CD14-positive monocyte (primary cell): ENCODE measurements at regions not wholly inside any gene's neighbourhood (a gene's known extent, or its start where the extent isn't known, plus 50 kb on each side); places are given as distances from the start of the nearest gene placed in this dataset.
"Not testable (repeated sequence)": the region's sequence is repeated elsewhere in the genome, so short reads cannot be mapped to it uniquely, and the experiment has no call there.

Experiments used
- DNase-seq, 3 donors: peaks; one replicate each; pipeline ENCODE4 v3.0.0-alpha.2; 2011 to 2022
- H2AFZ ChIP-seq: 2 replicates; pipeline ENCODE4 v1.6.0; 2012; ENCODE audit warnings: mild to moderate bottlenecking, low read depth, low read length, inconsistent platforms; ENCODE audit not compliant: insufficient read depth, poor library complexity, severe bottlenecking
- H3K27ac ChIP-seq, 2 donors: 1 replicate in 1 of 2; 2 replicates in 1 of 2; pipeline ENCODE4 v1.5.1; 2012 to 2013; ENCODE audit warnings: low read length in 2 of 2, control low read depth in 1 of 2, inconsistent platforms in 1 of 2, low read depth in 1 of 2, mild to moderate bottlenecking in 1 of 2
- H3K27me3 ChIP-seq, 2 donors: one replicate each; pipeline versions ENCODE4 v1.6.0 to v1.6.1; 2011 to 2013; ENCODE audit warnings: low read length in 2 of 2; ENCODE audit not compliant: control insufficient read depth in 2 of 2, insufficient read depth in 2 of 2
- H3K36me3 ChIP-seq, 2 donors: replicated peaks in 1 of 2; 1 replicate in 1 of 2; 2 replicates in 1 of 2; pipeline versions ENCODE4 v1.5.1 to v1.6.1; 2012 to 2013; ENCODE audit warnings: low read length in 2 of 2, control low read depth in 1 of 2, inconsistent platforms in 1 of 2, mild to moderate bottlenecking in 1 of 2; ENCODE audit not compliant: insufficient read depth in 2 of 2, control insufficient read depth in 1 of 2
- H3K4me1 ChIP-seq, 2 donors: 1 replicate in 1 of 2; 2 replicates in 1 of 2; pipeline versions ENCODE4 v1.5.1 to v1.6.1; 2012 to 2013; ENCODE audit warnings: low read length in 2 of 2, control low read depth in 1 of 2, inconsistent platforms in 1 of 2, mild to moderate bottlenecking in 1 of 2, moderate library complexity in 1 of 2; ENCODE audit not compliant: insufficient read depth in 2 of 2, control insufficient read depth in 1 of 2
- H3K4me2 ChIP-seq: replicated peaks from 2 replicates; pipeline ENCODE3; 2012; ENCODE audit warnings: low read length, moderate library complexity, mild to moderate bottlenecking; ENCODE audit not compliant: poor library complexity, severe bottlenecking; ENCODE audit errors: extremely low read depth
- H3K4me3 ChIP-seq, 3 experiments: fragments of 200-600 bp in 1 of 3; sonication (generic) in 1 of 3; replicated peaks in 1 of 3; 1 replicate in 2 of 3; 2 replicates in 1 of 3; pipeline ENCODE4 v1.5.1; 2011 to 2013; ENCODE audit warnings: low read length in 3 of 3, mild to moderate bottlenecking in 3 of 3, control low read depth in 2 of 3, low read depth in 2 of 3, inconsistent platforms in 1 of 3, moderate library complexity in 1 of 3
- H3K79me2 ChIP-seq: 2 replicates; pipeline ENCODE4 v1.6.0; 2012; ENCODE audit warnings: mild to moderate bottlenecking, control low read depth, inconsistent platforms, low read length, moderate library complexity; ENCODE audit not compliant: insufficient read depth
- H3K9ac ChIP-seq: 2 replicates; pipeline ENCODE4 v1.6.0; 2017; ENCODE audit warnings: low read length, mild to moderate bottlenecking; ENCODE audit not compliant: insufficient read depth, poor library complexity, severe bottlenecking
- H3K9me3 ChIP-seq, 2 donors: replicated peaks in 1 of 2; 1 replicate in 1 of 2; 2 replicates in 1 of 2; pipeline versions ENCODE4 v1.5.1 to v1.6.1; 2012 to 2013; ENCODE audit warnings: low read length in 2 of 2, control low read depth in 1 of 2; ENCODE audit not compliant: control insufficient read depth in 1 of 2, insufficient read depth in 1 of 2
- H4K20me1 ChIP-seq: 2 replicates; pipeline ENCODE4 v1.6.0; 2012; ENCODE audit warnings: mild to moderate bottlenecking, low read length, control low read depth, moderate library complexity; ENCODE audit not compliant: insufficient read depth
- H3K27ac Mint-ChIP-seq, 7 donors: one replicate each; pipeline ENCODE4 v1.8.0; 2020; ENCODE audit warnings: mild to moderate bottlenecking in 7 of 7, mixed read lengths in 7 of 7, moderate library complexity in 6 of 7, inconsistent platforms in 2 of 7
- H3K27me3 Mint-ChIP-seq, 3 donors: one replicate each; pipeline ENCODE4 v1.8.0; 2021 to 2022; ENCODE audit warnings: low read depth in 3 of 3, mild to moderate bottlenecking in 3 of 3, mixed read lengths in 3 of 3, moderate library complexity in 3 of 3, inconsistent platforms in 1 of 3
- H3K36me3 Mint-ChIP-seq, 2 donors: one replicate each; pipeline ENCODE4 v1.8.0; 2020; ENCODE audit warnings: mixed read lengths in 2 of 2, inconsistent platforms in 1 of 2, mild to moderate bottlenecking in 1 of 2
- H3K4me1 Mint-ChIP-seq: one replicate; pipeline ENCODE4 v1.8.0; 2020; ENCODE audit warnings: mild to moderate bottlenecking, mixed read lengths
- H3K4me3 Mint-ChIP-seq, 2 donors: one replicate each; pipeline ENCODE4 v1.8.0; 2020; ENCODE audit warnings: mild to moderate bottlenecking in 2 of 2, mixed read lengths in 2 of 2, moderate library complexity in 1 of 2
- H3K9me3 Mint-ChIP-seq, 7 donors: one replicate each; pipeline ENCODE4 v1.8.0; 2020 to 2022; ENCODE audit warnings: mixed read lengths in 7 of 7, mild to moderate bottlenecking in 6 of 7, moderate library complexity in 6 of 7, inconsistent platforms in 2 of 7
- CTCF ChIP-seq: fragments of 200-600 bp; IDR thresholded peaks from one replicate; pipeline ENCODE4 v1.8.0; 2022; ENCODE audit warnings: antibody characterized with exemption, mild to moderate bottlenecking
- WGBS: methylation state at CpG from one replicate; pipeline ENCODE4 v1.1.5; 2013; ENCODE audit warnings: missing lambda C conversion rate; ENCODE audit not compliant: insufficient coverage; 5-methylcytosine and 5-hydroxymethylcytosine counted together
- intact Hi-C, 2 donors: fragments of 100-400 bp; cut with micrococcal nuclease; formaldehyde crosslinking; loops; one replicate each; pipeline versions ENCODE4 v1.15.0 to v1.15.1; 2023

- Mint-ChIP-seq H3K4me3 (no peak overlapping the region), H3K27me3 (peaks cover 0 to 40% (median 0%) of the 10 kb centered on the region in 3 donors), H3K27ac (no peak overlapping the region), H3K4me1 (no peaks in the 10 kb centered on the region), H3K36me3 (no peaks in the 10 kb centered on the region), H3K9me3 (peaks cover 8 to 47% (median 28%) of the 10 kb centered on the region in 7 donors)
- Histone ChIP-seq H3K4me1 (no peaks in the 10 kb centered on the region), H3K27me3 (no peaks in the 10 kb centered on the region), H3K4me3 (no peak overlapping the region), H3K9me3 (peaks cover 22 to 42% of the 10 kb centered on the region in 2 donors), H2AFZ (no peak overlapping the region), H3K36me3 (no peaks in the 10 kb centered on the region), H4K20me1 (no peaks in the 10 kb centered on the region), H3K4me2 (no peak overlapping the region), H3K9ac (no peak overlapping the region), H3K79me2 (no peaks in the 10 kb centered on the region), H3K27ac (no peak overlapping the region)
- intact Hi-C loops, result no loop called here
- no peak for TF ChIP-seq CTCF
- DNase-seq, result no peak
- WGBS, result 35% methylated on average over 20 of the region's 21 CpGs
Measured at GRCh38 chr20:29762620-29763019, 1494.8 kb upstream of the DEFB115 start.

- Histone ChIP-seq H3K27me3 (no peaks in the 10 kb centered on the region), H3K36me3 (no peaks in the 10 kb centered on the region), H3K4me2 (no peak overlapping the region), H3K79me2 (no peaks in the 10 kb centered on the region), H3K9me3 (peaks cover 22 to 38% of the 10 kb centered on the region in 2 donors), H3K4me3 (no peak overlapping the region), H3K4me1 (no peaks in the 10 kb centered on the region), H2AFZ (no peak overlapping the region), H3K27ac (no peak overlapping the region), H4K20me1 (no peaks in the 10 kb centered on the region), H3K9ac (no peak overlapping the region)
- H3K9me3 Mint-ChIP-seq, result peaks cover 10 to 52% (median 27%) of the 10 kb centered on the region in 7 donors
- H3K4me1 Mint-ChIP-seq, result no peaks in the 10 kb centered on the region
- H3K36me3 Mint-ChIP-seq, result no peaks in the 10 kb centered on the region
- TF ChIP-seq CTCF, result no peak
- peaks cover 0 to 40% (median 0%) of the 10 kb centered on the region in 3 donors for H3K27me3 Mint-ChIP-seq
- intact Hi-C loops, result no loop called here
- H3K4me3 Mint-ChIP-seq, result no peak overlapping the region
- H3K27ac Mint-ChIP-seq, result no peak overlapping the region
- no peak for DNase-seq
- 59% methylated on average over 15 of the region's 29 CpGs for WGBS
Measured at GRCh38 chr20:29763821-29764511, 1493.5 kb upstream of the DEFB115 start.

- H3K4me3 Mint-ChIP-seq, result not testable (repeated sequence)
Measured at GRCh38 chr20:29764922-29765610, 1492.4 kb upstream of the DEFB115 start.

More at GRCh38 chr20:29764922-29765610, 1492.4 kb upstream of the DEFB115 start:
- H3K4me1 Mint-ChIP-seq, H3K4me1 ChIP-seq, H3K4me2 ChIP-seq, H3K36me3 ChIP-seq, H3K79me2 ChIP-seq, H3K4me3 ChIP-seq, H2AFZ ChIP-seq, H3K27me3 ChIP-seq, H3K27ac Mint-ChIP-seq, intact Hi-C loops, DNase-seq, H3K36me3 Mint-ChIP-seq, H3K27ac ChIP-seq, H4K20me1 ChIP-seq, H3K9ac ChIP-seq: not testable (repeated sequence)
- WGBS, result 38% methylated on average over 19 of the region's 25 CpGs
- H3K9me3 ChIP-seq, result peaks cover 22 to 38% of the 10 kb centered on the region in 2 donors
- Mint-ChIP-seq H3K9me3 (peaks cover 10 to 52% (median 31%) of the 10 kb centered on the region in 7 donors), H3K27me3 (peaks cover 0 to 42% (median 0%) of the 10 kb centered on the region in 3 donors)
